Posterior cingulate gyrus (tissue), 11 donors: ENCODE measurements at regions not wholly inside any gene's neighbourhood (a gene's known extent, or its start where the extent isn't known, plus 50 kb on each side); places are given as distances from the start of the nearest gene placed in this dataset.
"Not testable (repeated sequence)": the region's sequence is repeated elsewhere in the genome, so short reads cannot be mapped to it uniquely, and the experiment has no call there.

Experiments used
- DNase-seq, 10 donors: peaks; one replicate each; pipeline versions ENCODE4 v3.0.0 to v3.0.0-alpha.2; 2020 to 2021; ENCODE audit warnings: mixed read lengths in 3 of 10
- intact Hi-C: fragments of 100-400 bp; cut with DNase I; formaldehyde crosslinking; loops from one replicate; pipeline ENCODE4 v1.15.1; 2023

- no peak for DNase-seq
- intact Hi-C loops = no loop called here
Measured at GRCh38 chr20:12067686-12068085, 150.0 kb downstream of the BTBD3 start.

GRCh38 chr20:12068121-12068520 is 150.4 kb downstream of the BTBD3 start:
- no peak for DNase-seq
- intact Hi-C loops = no loop called here

- intact Hi-C loops = no loop called here
Measured at GRCh38 chr20:12069181-12069580, 151.5 kb downstream of the BTBD3 start.

GRCh38 chr20:12072221-12072953 is 154.7 kb downstream of the BTBD3 start:
- no peak for DNase-seq
- intact Hi-C loops = no loop called here

More at GRCh38 chr20:12069181-12069580, 151.5 kb downstream of the BTBD3 start:
- no peak for DNase-seq

- intact Hi-C loops = no loop called here
- no peak for DNase-seq
Measured at GRCh38 chr20:12072954-12073264, 155.2 kb downstream of the BTBD3 start.

GRCh38 chr20:12074111-12074655 is 156.5 kb downstream of the BTBD3 start:
- no peak for DNase-seq
- intact Hi-C loops = no loop called here

GRCh38 chr20:12076200-12076599 is 158.5 kb downstream of the BTBD3 start:
- intact Hi-C loops = no loop called here
- DNase-seq = no peak

- DNase-seq = no peak
- intact Hi-C loops = no loop called here
Measured at GRCh38 chr20:12077875-12078274, 160.2 kb downstream of the BTBD3 start.

- DNase-seq = no peak
- intact Hi-C loops = no loop called here
Measured at GRCh38 chr20:12079490-12079889, 161.8 kb downstream of the BTBD3 start.

- DNase-seq = no peak
- intact Hi-C loops = no loop called here
Measured at GRCh38 chr20:12083269-12083668, 165.6 kb downstream of the BTBD3 start.

- intact Hi-C loops = no loop called here
Measured at GRCh38 chr20:12084482-12084881, 166.8 kb downstream of the BTBD3 start.

GRCh38 chr20:12086359-12086758 is 168.7 kb downstream of the BTBD3 start:
- intact Hi-C loops = no loop called here
- DNase-seq = no peak

More at GRCh38 chr20:12084482-12084881, 166.8 kb downstream of the BTBD3 start:
- DNase-seq = no peak

GRCh38 chr20:12090920-12091319 is 173.2 kb downstream of the BTBD3 start:
- no peak for DNase-seq
- intact Hi-C loops = no loop called here

GRCh38 chr20:12093057-12093796 is 175.5 kb downstream of the BTBD3 start:
- intact Hi-C loops = no loop called here
- no peak for DNase-seq

GRCh38 chr20:12093797-12094190 is 176.1 kb downstream of the BTBD3 start:
- DNase-seq, intact Hi-C loops: not testable (repeated sequence)

- no peak for DNase-seq
- intact Hi-C loops = no loop called here
Measured at GRCh38 chr20:12095180-12095920, 177.7 kb downstream of the BTBD3 start.

- intact Hi-C loops = no loop called here
- DNase-seq = no peak
Measured at GRCh38 chr20:12098421-12098820, 180.7 kb downstream of the BTBD3 start.

- intact Hi-C loops = no loop called here
- no peak for DNase-seq
Measured at GRCh38 chr20:12108846-12109245, 191.2 kb downstream of the BTBD3 start.

GRCh38 chr20:12110274-12110673 is 192.6 kb downstream of the BTBD3 start:
- DNase-seq = no peak
- intact Hi-C loops = no loop called here

- intact Hi-C loops = no loop called here
- DNase-seq = no peak
Measured at GRCh38 chr20:12110711-12111110, 193.0 kb downstream of the BTBD3 start.

GRCh38 chr20:12111431-12112088 is 193.9 kb downstream of the BTBD3 start:
- intact Hi-C loops = no loop called here
- DNase-seq = no peak
